GM12892 (cell line): ENCODE measurements at regions not wholly inside any gene's neighbourhood (a gene's known extent, or its start where the extent isn't known, plus 50 kb on each side); places are given as distances from the start of the nearest gene placed in this dataset.

Experiments
- DNase-seq: peaks from one replicate; pipeline ENCODE4 v3.0.0; 2011; ENCODE audit not compliant: insufficient read length
- FAIRE-seq: peaks from 2 replicates; lab custom pipeline; 2011; peaks lifted over from hg19 to GRCh38; lab: Jason Lieb, UNC
- POLR2A ChIP-seq: IDR thresholded peaks from 2 replicates; pipeline ENCODE4 v1.6.1; 2011; ENCODE audit warnings: low read depth, low read length, control low read depth
- POLR2AphosphoS5 ChIP-seq: IDR thresholded peaks from 2 replicates; pipeline ENCODE4 v1.6.1; 2011; ENCODE audit warnings: low read depth, low read length, control low read depth
- TAF1 ChIP-seq: IDR thresholded peaks from 2 replicates; pipeline ENCODE4 v1.6.1; 2011; ENCODE audit warnings: low read depth, mild to moderate bottlenecking, control low read depth, low read length, borderline replicate concordance

- no peak for TF ChIP-seq POLR2AphosphoS5
- FAIRE-seq (no peak), DNase-seq (no peak)
Observed at GRCh38 chr17:52737071-52737470, 578.6 kb upstream of the CA10 start.

DNA sequence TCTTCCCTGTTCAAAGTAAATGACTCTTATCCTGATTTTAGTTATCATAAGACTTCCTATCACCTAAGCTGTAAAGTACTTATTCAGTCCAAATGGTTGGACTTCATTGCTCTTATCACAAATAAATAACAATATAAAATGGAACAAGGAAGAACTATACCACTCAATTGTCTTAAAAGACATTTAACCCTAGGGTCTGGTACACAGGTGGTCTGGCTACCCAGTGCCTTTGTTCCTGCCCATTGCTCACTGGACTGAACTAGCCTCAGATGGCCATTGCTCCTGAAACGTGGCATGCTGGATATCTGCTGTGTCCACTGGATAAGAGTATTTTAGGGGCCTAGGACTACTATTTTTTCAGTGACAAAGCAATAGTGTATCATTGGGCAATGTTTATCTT is 574.3 kb upstream of the CA10 start:
- no peak for DNase-seq
- no peak for FAIRE-seq
- TF ChIP-seq POLR2AphosphoS5 (no peak), POLR2A (no peak), TAF1 (no peak)

GRCh38 chr17:52724578-52724977 is 566.1 kb upstream of the CA10 start:
- no peak for DNase-seq
- no peak for FAIRE-seq
- TF ChIP-seq POLR2AphosphoS5 = no peak
- TF ChIP-seq POLR2A = no peak
- no peak for TF ChIP-seq TAF1

DNA sequence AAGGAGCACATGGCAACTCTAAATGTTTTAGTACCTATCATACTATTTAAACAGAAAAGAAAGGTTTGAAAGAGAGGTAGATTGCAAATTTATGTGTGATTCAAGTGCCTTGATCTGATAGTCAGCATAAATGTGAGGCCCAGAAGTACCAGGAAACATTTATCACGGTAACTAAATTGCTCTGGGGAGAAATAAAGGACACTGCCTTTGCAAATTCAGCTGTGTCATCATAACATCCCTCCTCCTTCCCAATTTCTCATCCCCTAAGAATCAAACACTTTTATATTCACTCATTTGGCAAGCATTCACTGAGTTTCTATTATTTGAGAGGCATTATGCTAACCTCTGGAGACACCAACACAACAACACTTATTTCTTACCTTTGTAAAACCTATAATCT is 563.4 kb upstream of the CA10 start:
- DNase-seq = no peak
- FAIRE-seq = no peak
- no peak for TF ChIP-seq POLR2AphosphoS5
- no peak for TF ChIP-seq TAF1
- TF ChIP-seq POLR2A = no peak

- no peak for FAIRE-seq
Observed at GRCh38 chr17:52710363-52710901, 551.9 kb upstream of the CA10 start.

GRCh38 chr17:52709724-52710123 is 551.2 kb upstream of the CA10 start:
- no peak for DNase-seq
- no peak for TF ChIP-seq TAF1
- FAIRE-seq = no peak

More at GRCh38 chr17:52710363-52710901, 551.9 kb upstream of the CA10 start:
- TF ChIP-seq TAF1 (no peak), POLR2A (no peak), POLR2AphosphoS5 (no peak)
- DNase-seq = no peak

DNA sequence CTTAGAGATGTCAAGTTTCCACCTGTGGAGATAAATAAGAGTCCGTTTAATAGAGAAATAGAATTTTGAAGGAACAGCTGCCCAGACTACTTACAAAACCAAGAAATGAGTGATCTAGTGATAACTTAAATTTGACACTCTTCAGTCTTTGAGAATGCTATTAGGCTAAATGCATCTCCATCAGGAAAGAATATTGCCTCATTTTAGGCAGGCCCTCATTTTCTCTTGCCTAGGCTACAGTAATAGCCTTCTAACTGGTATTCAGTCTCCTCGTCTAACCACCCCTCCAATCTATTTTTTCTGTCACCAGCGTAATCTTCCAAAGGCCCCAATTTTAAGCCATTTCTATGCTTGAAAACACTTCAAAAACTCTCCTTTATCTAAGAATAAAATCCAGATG is 537.8 kb upstream of the CA10 start:
- DNase-seq (no peak), FAIRE-seq (no peak)
- no peak for TF ChIP-seq TAF1
- TF ChIP-seq POLR2AphosphoS5 = no peak
- TF ChIP-seq POLR2A = no peak

- FAIRE-seq (no peak), DNase-seq (no peak)
- TF ChIP-seq TAF1 (no peak), POLR2A (no peak), POLR2AphosphoS5 (no peak)
Observed at GRCh38 chr17:52686140-52686539, 527.6 kb upstream of the CA10 start.

DNA sequence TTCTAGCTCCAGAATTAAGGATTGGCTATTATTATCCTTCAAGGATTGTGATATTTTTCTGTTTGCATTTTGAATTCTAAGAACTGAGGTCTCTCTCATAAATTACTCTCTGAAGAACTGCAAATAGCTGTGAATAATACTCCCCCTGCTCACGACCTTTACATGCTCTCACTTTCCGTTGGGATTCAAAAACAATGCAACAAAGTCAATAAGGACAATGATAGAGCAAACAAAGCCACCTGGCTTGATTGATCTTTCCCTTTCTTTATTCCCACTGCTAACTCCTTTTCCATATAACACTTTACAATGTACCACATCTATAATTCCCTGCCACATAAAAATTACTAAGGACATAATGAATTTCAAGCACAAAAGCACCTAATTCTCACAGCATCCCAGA is 523.0 kb upstream of the CA10 start:
- FAIRE-seq = no peak
- no peak for DNase-seq
- no peak for TF ChIP-seq TAF1
- TF ChIP-seq POLR2AphosphoS5 = no peak
- TF ChIP-seq POLR2A = no peak

- FAIRE-seq (no peak), DNase-seq (no peak)
- TF ChIP-seq POLR2A (no peak), TAF1 (no peak), POLR2AphosphoS5 (no peak)
Observed at GRCh38 chr17:52678211-52678610, 519.7 kb upstream of the CA10 start.

DNA sequence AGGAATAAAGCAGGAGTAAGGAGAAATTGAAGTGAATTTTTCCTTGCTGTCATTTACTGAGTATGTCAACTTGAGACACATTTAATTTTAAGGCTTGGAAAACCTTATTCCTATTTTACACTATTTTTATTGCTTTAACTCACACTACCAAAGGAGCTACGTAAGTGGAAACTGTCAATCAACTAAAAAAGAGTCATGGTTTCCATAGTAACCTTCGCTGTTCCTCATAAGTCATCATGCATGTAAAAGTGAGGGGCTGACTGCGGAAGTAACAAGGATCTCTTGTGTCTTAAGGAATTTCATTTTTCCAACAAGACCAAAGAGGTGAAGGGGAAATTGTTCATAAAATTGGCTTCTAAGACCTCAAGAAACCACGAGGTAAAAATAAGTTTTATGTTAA is 516.2 kb upstream of the CA10 start:
- TF ChIP-seq POLR2AphosphoS5 (no peak), TAF1 (no peak), POLR2A (no peak)
- DNase-seq (no peak), FAIRE-seq (no peak)

DNA sequence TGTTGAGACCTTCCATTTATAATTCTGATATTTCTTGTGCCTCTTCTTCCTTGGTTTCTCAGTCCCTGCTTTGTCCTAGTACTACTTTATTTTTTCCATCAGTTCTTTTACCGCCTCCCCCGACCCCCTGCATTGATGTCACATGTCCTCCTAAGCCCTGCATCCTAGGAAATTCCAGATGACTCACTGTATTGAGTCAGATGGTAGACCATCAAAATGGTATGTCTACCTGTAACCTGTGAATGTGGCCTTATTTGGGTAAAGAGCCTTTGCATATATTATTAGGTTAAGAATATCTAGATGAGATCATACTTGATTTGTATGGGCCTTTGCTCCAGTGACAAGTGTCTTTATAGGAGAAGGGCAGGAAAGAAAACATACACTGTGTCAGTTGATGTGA is 515.3 kb upstream of the CA10 start:
- DNase-seq (no peak), FAIRE-seq (no peak)

DNA sequence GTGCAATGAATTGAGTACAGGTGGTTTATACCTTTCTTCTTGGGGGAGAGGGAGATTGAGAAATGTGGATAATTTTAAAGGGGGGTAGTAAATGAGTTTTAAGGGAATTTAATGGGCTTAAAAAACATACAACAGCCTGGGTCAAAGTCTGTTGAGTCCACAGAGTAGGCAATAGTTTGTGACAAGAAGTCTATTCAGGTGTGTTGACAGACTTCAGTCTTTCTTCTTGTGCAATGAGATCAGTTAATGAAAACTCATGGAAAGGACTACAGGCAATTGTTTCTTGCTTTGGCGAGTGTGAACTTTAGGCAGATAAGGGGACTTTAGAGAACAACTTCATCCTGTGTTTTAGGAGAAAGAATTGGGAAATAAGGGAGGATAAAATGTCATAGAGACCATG is 507.8 kb upstream of the CA10 start:
- TF ChIP-seq TAF1 (no peak), POLR2A (no peak), POLR2AphosphoS5 (no peak)
- FAIRE-seq (no peak), DNase-seq (no peak)

More for the DNA sequence above, 515.3 kb upstream of the CA10 start:
- TF ChIP-seq TAF1 (no peak), POLR2A (no peak), POLR2AphosphoS5 (no peak)
